HG02588 (cell line): ENCODE measurements at regions not wholly inside any gene's neighbourhood (a gene's known extent, or its start where the extent isn't known, plus 50 kb on each side); places are given as distances from the start of the nearest gene placed in this dataset.
"Not testable (repeated sequence)": the region's sequence is repeated elsewhere in the genome, so short reads cannot be mapped to it uniquely, and the experiment has no call there.

Experiments used
- ATAC-seq: cut with Tn5 transposase; IDR thresholded peaks from one replicate; pipeline ENCODE4 v1.9.1; 2021; ENCODE audit warnings: mild to moderate bottlenecking, moderate library complexity; ENCODE audit not compliant: unreplicated experiment

DNA sequence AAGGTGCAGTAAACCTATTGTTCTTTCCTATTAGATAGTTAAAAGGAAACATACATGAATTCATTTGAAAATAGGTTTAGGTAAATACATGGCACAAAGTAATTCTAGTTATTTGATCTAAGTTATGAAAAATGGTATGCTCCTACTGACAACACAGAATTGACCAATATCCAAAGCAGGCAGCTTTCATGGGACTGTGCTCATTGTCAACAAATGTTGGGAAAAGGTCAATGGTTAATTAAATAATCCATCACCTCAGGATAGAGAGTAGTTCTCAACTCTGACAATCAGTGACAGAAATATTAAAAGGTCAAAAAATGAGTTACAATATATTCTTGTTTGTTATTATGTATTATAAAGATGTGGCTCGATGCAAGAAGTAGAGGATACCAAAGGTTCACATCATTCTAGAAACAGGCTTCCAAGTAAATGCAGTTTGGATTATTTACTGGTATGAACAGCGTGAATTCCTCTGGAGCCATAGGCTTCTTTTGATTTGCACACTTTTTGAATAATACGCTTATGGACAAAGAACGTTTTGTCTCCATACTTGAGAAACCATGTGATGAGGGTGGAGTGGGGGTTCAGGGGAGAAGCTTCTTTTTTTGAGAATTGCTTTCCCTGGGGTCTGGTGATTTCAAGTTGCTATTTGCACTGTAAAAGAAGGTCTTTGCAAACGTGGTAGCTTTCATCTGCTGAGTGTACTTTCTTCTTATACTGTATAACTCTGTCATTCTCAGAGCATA, 422.0 kb upstream of the ZEB2 start:
- no peak for ATAC-seq

- no peak for ATAC-seq
These were observed 419.7 kb upstream of the ZEB2 start for GRCh38 chr2:144939590-144939989.

DNA sequence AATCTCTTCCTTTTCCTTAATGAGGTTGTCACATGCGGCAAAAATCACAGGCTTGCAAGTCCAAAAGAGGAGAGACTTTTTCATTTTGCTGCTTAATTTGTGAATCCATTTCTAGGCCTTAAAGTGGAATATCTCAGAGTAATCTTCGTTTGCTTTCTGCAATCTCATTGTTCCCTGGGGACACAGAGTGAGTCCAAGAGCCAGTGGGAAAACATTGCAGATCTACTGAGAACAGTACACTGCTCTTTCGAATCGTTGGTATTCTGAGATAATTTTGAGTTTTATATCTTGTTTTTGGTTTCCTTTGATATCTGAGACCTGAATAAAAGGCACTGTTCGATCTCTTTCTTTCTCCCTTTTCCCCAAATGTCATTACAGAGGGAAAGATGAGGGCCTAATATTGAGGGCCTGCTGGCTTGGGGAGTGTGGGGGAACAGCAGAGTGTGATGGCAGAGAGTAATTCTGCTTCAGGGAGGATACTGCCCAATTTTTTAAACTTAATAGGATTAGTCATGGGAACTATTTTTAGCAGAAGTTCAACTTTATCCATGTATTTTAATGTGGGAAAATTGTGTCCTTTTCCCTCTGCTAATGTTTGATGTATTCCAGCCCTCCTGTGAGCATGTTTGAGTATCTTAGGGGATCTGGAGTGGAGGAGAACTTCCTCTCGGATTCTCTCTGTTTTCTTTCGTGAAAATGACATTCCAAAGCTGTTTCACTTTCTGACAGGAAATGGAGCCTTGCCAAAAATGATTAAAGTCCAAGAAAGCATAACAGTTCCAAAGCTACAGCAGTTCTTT, 418.2 kb upstream of the ZEB2 start:
- no peak for ATAC-seq

DNA sequence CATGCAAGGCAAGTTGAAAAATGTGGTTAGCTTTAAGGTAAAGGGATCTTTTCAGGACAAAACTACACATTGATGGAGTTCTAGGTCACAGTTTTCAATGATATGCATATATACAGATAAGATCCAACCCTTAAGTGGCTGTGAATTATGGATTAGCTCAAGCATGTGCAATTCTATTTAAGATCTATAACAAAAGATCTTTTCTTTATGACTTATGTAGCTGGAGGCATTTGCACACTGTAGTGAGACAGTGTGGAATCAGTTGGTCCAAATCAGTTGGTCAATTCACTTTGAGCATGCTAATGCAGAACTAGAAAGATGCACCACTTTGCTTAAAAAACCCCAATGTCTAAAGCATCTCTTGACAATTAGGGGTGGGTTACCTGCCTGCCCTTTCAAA, 417.1 kb upstream of the ZEB2 start:
- ATAC-seq = no peak

DNA sequence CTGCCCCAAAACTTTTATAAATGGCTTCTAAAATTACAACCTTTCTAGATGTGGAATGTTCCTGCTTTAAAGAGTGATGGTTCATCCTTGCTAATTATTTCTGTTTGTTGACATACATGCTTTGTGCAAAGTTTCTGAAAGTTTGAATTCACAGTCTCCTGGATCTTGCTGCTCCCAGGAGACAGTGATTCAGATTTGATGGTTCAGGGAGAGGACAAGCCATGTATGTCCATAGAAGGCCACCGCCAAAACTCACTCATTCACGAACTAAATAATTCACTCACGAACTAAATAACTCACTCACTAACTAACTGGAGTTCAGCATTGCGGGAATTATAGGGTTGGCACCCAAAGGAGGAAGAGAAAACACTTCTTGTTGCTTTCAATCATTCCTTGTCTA, 416.5 kb upstream of the ZEB2 start:
- ATAC-seq = no peak

DNA sequence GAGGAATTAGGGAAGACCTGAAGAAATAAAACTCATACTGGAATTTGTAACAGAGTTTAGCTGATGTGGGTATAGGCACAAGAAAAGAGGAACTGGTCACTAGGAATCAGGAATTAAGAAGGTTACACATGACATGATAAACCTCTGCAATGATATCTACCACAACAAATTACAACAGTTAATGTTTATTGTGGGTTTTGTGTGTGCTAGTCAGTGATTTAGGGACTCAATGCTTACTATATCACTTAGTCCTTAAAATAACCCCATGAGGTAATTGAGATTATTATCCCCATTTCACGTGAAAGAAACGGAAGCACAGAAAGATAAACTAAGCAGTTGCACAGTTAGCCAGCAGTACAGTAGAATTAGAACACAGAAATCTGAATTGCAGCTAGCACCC, 415.8 kb upstream of the ZEB2 start:
- ATAC-seq = no peak

- no peak for ATAC-seq
These were observed 415.3 kb upstream of the ZEB2 start for GRCh38 chr2:144935191-144935590.

- ATAC-seq = no peak
These were observed 412.0 kb upstream of the ZEB2 start for GRCh38 chr2:144931960-144932359.

DNA sequence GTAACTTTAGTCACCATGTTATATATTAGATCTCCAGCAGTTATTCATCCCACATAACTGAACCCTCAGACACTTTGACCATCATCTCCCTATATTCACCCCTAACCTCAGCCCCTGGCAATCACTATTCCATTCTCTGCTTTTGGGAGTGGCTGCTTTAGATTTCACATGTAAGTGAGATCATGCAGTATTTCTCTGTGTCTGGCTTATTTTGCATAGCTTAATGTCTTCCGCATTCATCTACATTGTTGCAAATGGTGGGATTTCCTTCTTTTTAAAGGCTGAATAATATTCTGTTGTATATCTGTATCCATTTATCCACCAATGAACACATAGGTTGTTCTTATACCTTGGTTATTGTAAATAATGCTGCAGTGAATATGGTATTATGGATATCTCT, 411.6 kb upstream of the ZEB2 start:
- no peak for ATAC-seq

GRCh38 chr2:144927429-144927828, 407.5 kb upstream of the ZEB2 start:
- no peak for ATAC-seq

- no peak for ATAC-seq
These were observed 406.0 kb upstream of the ZEB2 start for GRCh38 chr2:144925886-144926285.

GRCh38 chr2:144924827-144925226, 404.9 kb upstream of the ZEB2 start:
- ATAC-seq = no peak

- no peak for ATAC-seq
These were observed 402.6 kb upstream of the ZEB2 start for GRCh38 chr2:144922519-144922918.

- no peak for ATAC-seq
These were observed 401.0 kb upstream of the ZEB2 start for GRCh38 chr2:144920755-144921530.

GRCh38 chr2:144914622-144915318, 394.9 kb upstream of the ZEB2 start:
- ATAC-seq = no peak

DNA sequence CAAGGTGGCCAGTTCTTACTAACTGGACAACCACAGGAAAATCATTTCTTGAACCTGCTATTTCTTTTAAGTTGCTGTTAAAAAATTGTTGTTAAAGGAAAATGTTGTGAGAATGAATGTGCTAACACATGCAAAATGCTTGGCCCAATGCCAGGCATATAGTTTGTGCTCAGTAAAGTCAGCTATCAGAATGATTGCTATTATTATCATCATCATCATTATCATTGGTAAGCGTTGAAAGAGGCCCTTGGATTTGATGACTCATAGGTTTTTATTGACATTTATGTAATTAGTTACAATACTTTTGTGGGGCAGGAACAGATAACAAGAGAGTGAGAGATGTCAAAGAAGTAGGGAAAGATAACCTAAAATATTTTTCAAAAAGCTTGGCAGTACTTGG, 394.2 kb upstream of the ZEB2 start:
- ATAC-seq = no peak

- ATAC-seq = no peak
These were observed 392.3 kb upstream of the ZEB2 start for GRCh38 chr2:144912206-144912605.

DNA sequence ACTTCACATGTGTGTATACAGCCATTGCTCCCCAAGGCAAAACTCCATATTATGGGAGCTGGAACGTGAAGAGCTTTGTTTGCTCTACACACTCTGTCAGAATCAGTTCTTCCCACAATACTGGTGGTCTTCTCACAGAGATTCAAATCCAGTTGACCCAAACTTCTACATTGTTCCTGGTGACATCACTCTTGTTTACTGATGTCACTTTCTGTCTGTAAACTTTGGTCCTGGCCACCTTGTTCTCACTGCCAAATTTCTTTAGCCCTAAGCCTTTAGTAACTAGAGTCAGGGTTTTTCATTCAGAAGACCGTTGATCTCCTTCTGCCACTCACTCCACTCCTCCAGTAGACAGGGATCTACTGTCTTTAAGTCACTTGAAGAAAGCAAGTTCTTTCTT, 386.0 kb upstream of the ZEB2 start:
- ATAC-seq = no peak

- no peak for ATAC-seq
These were observed 384.7 kb upstream of the ZEB2 start for GRCh38 chr2:144904612-144905011.

GRCh38 chr2:144903045-144903444, 383.1 kb upstream of the ZEB2 start:
- not testable (repeated sequence) for ATAC-seq

GRCh38 chr2:144901386-144901785, 381.5 kb upstream of the ZEB2 start:
- not testable (repeated sequence) for ATAC-seq
